HCEC 1CT (cell line): ENCODE measurements at regions not wholly inside any gene's neighbourhood (a gene's known extent, or its start where the extent isn't known, plus 50 kb on each side); places are given as distances from the start of the nearest gene placed in this dataset.
"Not testable (repeated sequence)": the region's sequence is repeated elsewhere in the genome, so short reads cannot be mapped to it uniquely, and the experiment has no call there.

ENCODE experiments used
- DNase-seq: peaks from one replicate; pipeline ENCODE4 v3.0.0-alpha.2; 2017

- DNase-seq: no peak
Measured at GRCh38 chr1:116265931-116266863, 106.8 kb upstream of the ATP1A1 start.

- no peak for DNase-seq
Measured at GRCh38 chr1:116266864-116267212, 106.2 kb upstream of the ATP1A1 start.

GRCh38 chr1:116268211-116268610, 104.8 kb upstream of the ATP1A1 start:
- DNase-seq: peak; percentile 12

GRCh38 chr1:116270316-116271057, 102.6 kb upstream of the ATP1A1 start:
- DNase-seq: no peak

- DNase-seq: no peak
Measured at GRCh38 chr1:116273042-116273783, 99.8 kb upstream of the ATP1A1 start.

- DNase-seq: no peak
Measured at GRCh38 chr1:116276532-116276931, 96.5 kb upstream of the ATP1A1 start.

- no peak for DNase-seq
Measured at GRCh38 chr1:116277840-116278540, 95.1 kb upstream of the ATP1A1 start.

- DNase-seq: no peak
Measured at GRCh38 chr1:116278541-116278866, 94.5 kb upstream of the ATP1A1 start.

GRCh38 chr1:116279715-116280114, 93.3 kb upstream of the ATP1A1 start:
- DNase-seq: no peak

- no peak for DNase-seq
Measured at GRCh38 chr1:116284819-116285390, 88.1 kb upstream of the ATP1A1 start.

- peak; percentile 93 for DNase-seq
Measured at GRCh38 chr1:116286541-116286971, 86.5 kb upstream of the ATP1A1 start.

GRCh38 chr1:116287341-116288200, 85.5 kb upstream of the ATP1A1 start:
- DNase-seq: no peak

GRCh38 chr1:116288201-116288598, 84.8 kb upstream of the ATP1A1 start:
- DNase-seq: no peak

- DNase-seq: peak; percentile 56
Measured at GRCh38 chr1:116289193-116289592, 83.9 kb upstream of the ATP1A1 start.

- peak; percentile 67 for DNase-seq
Measured at GRCh38 chr1:116290085-116290705, 82.8 kb upstream of the ATP1A1 start.

GRCh38 chr1:116291024-116291423, 82.0 kb upstream of the ATP1A1 start:
- no peak for DNase-seq

GRCh38 chr1:116292929-116293725, 79.9 kb upstream of the ATP1A1 start:
- DNase-seq: no peak

- DNase-seq: no peak
Measured at GRCh38 chr1:116297495-116298212, 75.4 kb upstream of the ATP1A1 start.

- not testable (repeated sequence) for DNase-seq
Measured at GRCh38 chr1:116298213-116298579, 74.8 kb upstream of the ATP1A1 start.
